K562 (cell line): ENCODE measurements at regions not wholly inside any gene's neighbourhood (a gene's known extent, or its start where the extent isn't known, plus 50 kb on each side); places are given as distances from the start of the nearest gene placed in this dataset.

Experiments used
- ATF4 ChIP-seq: fragments of 450-650 bp; formaldehyde crosslinking; IDR thresholded peaks from 2 replicates; pipeline ENCODE4 v1.4.0; 2022; ENCODE audit warnings: mild to moderate bottlenecking, moderate library complexity
- E2F6 ChIP-seq, 2 experiments: IDR thresholded peaks; 2 replicates each; pipeline ENCODE4 v1.6.1; 2011; ENCODE audit warnings: borderline replicate concordance in 1 of 2, control low read depth in 1 of 2, low read depth in 1 of 2, low read length in 1 of 2, mild to moderate bottlenecking in 1 of 2, mixed read lengths in 1 of 2, moderate library complexity in 1 of 2; ENCODE audit not compliant: insufficient read depth in 1 of 2, insufficient read length in 1 of 2, poor library complexity in 1 of 2, severe bottlenecking in 1 of 2; ENCODE audit errors: extremely low read depth in 1 of 2
- FOXA1 ChIP-seq: fragments of 450-650 bp; IDR thresholded peaks from 2 replicates; pipeline ENCODE4 v1.6.1; 2016; ENCODE audit warnings: mild to moderate bottlenecking, borderline replicate concordance
- PHB2 ChIP-seq: fragments of 450-650 bp; IDR thresholded peaks from 2 replicates; pipeline ENCODE4 v1.6.1; 2017; ENCODE audit warnings: low read depth

GRCh38 chr10:108208732-108209131, 1044.2 kb upstream of the SORCS1 start:
- no peak for TF ChIP-seq FOXA1
- no peak for TF ChIP-seq E2F6 (IDR thresholded peaks at IDR 0.05; ENCODE audit: borderline replicate concordance in 1 of 2, extremely low read depth in 1 of 2, insufficient read depth in 1 of 2, insufficient read length in 1 of 2, low read depth in 1 of 2, low read length in 1 of 2, poor library complexity in 1 of 2, severe bottlenecking in 1 of 2)
- TF ChIP-seq PHB2 = no peak
- TF ChIP-seq ATF4 (CRISPR knock-in tag) = no peak
